ENCODE measurements at regions not wholly inside any gene's neighbourhood (a gene's known extent, or its start where the extent isn't known, plus 50 kb on each side); places are given as distances from the start of the nearest gene placed in this dataset.

DNA sequence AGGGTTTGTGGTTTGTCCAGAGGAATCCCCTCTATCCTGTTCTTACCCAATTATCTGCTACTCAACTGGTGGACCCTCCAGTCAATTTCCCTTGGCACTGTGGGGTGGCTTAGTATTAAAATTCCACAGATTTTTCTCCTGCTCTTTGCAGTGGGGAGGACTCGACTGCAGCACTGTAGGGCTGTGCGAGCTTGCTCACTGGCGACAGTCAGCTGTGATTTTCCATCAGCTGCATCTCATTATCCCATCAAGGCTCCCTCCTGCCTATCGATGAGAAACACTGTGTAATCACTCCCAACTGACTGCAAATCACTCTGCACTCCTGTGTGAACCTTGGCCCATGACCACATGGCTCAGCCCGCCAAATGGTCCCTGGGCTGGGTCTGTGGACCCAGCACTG, 90.5 kb upstream of the MAF start:
- TF ChIP-seq, protein P1, sequence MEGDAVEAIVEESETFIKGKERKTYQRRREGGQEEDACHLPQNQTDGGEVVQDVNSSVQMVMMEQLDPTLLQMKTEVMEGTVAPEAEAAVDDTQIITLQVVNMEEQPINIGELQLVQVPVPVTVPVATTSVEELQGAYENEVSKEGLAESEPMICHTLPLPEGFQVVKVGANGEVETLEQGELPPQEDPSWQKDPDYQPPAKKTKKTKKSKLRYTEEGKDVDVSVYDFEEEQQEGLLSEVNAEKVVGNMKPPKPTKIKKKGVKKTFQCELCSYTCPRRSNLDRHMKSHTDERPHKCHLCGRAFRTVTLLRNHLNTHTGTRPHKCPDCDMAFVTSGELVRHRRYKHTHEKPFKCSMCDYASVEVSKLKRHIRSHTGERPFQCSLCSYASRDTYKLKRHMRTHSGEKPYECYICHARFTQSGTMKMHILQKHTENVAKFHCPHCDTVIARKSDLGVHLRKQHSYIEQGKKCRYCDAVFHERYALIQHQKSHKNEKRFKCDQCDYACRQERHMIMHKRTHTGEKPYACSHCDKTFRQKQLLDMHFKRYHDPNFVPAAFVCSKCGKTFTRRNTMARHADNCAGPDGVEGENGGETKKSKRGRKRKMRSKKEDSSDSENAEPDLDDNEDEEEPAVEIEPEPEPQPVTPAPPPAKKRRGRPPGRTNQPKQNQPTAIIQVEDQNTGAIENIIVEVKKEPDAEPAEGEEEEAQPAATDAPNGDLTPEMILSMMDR (IDR thresholded peaks at IDR 0.05), result no peak
- no peak for TF ChIP-seq POLR2A (IDR thresholded peaks at IDR 0.05)
